OCI-LY7 (cell line): ENCODE measurements at regions not wholly inside any gene's neighbourhood (a gene's known extent, or its start where the extent isn't known, plus 50 kb on each side); places are given as distances from the start of the nearest gene placed in this dataset.
A peak's percentile ranks its signal among the peaks of the same experiment; 100 is the strongest.

Source experiments
- BruUV-seq: library from RNA; stranded (reverse); fragments of 400-500 nt; replicated peaks from 2 replicates; lab custom pipeline; 2021; lab: Mats Ljungman, UMichigan
- CTCF ChIA-PET: fragments of 300-600 bp; sonication (Branson Sonifier 250); formaldehyde crosslinking; loops from one replicate; lab custom pipeline; 2022; ENCODE audit warnings: antibody characterized with exemption; ENCODE audit not compliant: unreplicated experiment; lab: Charles Lee
- POLR2A ChIA-PET: fragments of 300-600 bp; sonication (Branson Sonifier 250); formaldehyde crosslinking; loops from one replicate; lab custom pipeline; 2022; ENCODE audit warnings: antibody characterized with exemption; lab: Charles Lee
- DNase-seq: peaks from one replicate; pipeline ENCODE4 v3.0.0-alpha.2; 2015; ENCODE audit warnings: low spot score
- H2AFZ ChIP-seq: fragments of 200-600 bp; sonication (generic), shearing (Covaris generic); 2 replicates; pipeline ENCODE4 v1.6.1; 2014; ENCODE audit warnings: mild to moderate bottlenecking, antibody characterized with exemption, low read length, moderate library complexity
- H3K27ac ChIP-seq: fragments of 200-600 bp; sonication (generic); 2 replicates; pipeline ENCODE4 v1.5.1; 2014; ENCODE audit warnings: mixed run types, low read depth, mild to moderate bottlenecking, moderate library complexity, low read length, inconsistent platforms; ENCODE audit not compliant: poor library complexity, severe bottlenecking
- H3K36me3 ChIP-seq: fragments of 200-600 bp; sonication (generic); 2 replicates; pipeline ENCODE4 v1.6.1; 2014; ENCODE audit warnings: mild to moderate bottlenecking, antibody characterized with exemption, low read length, moderate library complexity, mixed read lengths; ENCODE audit not compliant: insufficient read depth
- H3K4me1 ChIP-seq: fragments of 200-600 bp; sonication (generic); 2 replicates; pipeline ENCODE4 v1.5.1; 2014; ENCODE audit warnings: mild to moderate bottlenecking, low read length; ENCODE audit not compliant: insufficient read depth, poor library complexity, severe bottlenecking
- H3K4me2 ChIP-seq: fragments of 200-600 bp; sonication (generic); 2 replicates; pipeline ENCODE4 v1.6.1; 2014; ENCODE audit warnings: mild to moderate bottlenecking, low read length
- H3K4me3 ChIP-seq: fragments of 200-600 bp; sonication (generic); 2 replicates; pipeline ENCODE4 v1.5.1; 2014; ENCODE audit warnings: mild to moderate bottlenecking, low read depth, low read length; ENCODE audit not compliant: poor library complexity, severe bottlenecking
- H3K79me2 ChIP-seq: fragments of 200-600 bp; sonication (generic); 2 replicates; pipeline ENCODE4 v1.6.1; 2016; ENCODE audit warnings: low read depth, mild to moderate bottlenecking, low read length, moderate library complexity, mixed read lengths; ENCODE audit not compliant: insufficient read depth
- H3K9me2 ChIP-seq: fragments of 200-600 bp; sonication (generic); 2 replicates; pipeline ENCODE4 v1.6.1; 2016; ENCODE audit warnings: mild to moderate bottlenecking, low read length, mixed read lengths; ENCODE audit not compliant: insufficient read depth
- H3K9me3 ChIP-seq: fragments of 200-600 bp; sonication (generic); 2 replicates; pipeline ENCODE4 v1.6.1; 2014; ENCODE audit warnings: mild to moderate bottlenecking, mixed run types, low read length, mixed read lengths
- H4K20me1 ChIP-seq: fragments of 200-600 bp; sonication (generic); 2 replicates; pipeline ENCODE4 v1.6.1; 2014; ENCODE audit warnings: mild to moderate bottlenecking, antibody characterized with exemption, low read length, moderate library complexity, mixed read lengths; ENCODE audit not compliant: insufficient read depth
- CTCF ChIP-seq: fragments of 200-600 bp; sonication (generic); conservative IDR thresholded peaks from 2 replicates; pipeline ENCODE4 v1.5.1; 2014; ENCODE audit warnings: mild to moderate bottlenecking, antibody characterized with exemption, low read length, moderate library complexity, mixed read lengths
- EZH2phosphoT487 ChIP-seq: fragments of 200-600 bp; sonication (generic); IDR thresholded peaks from 2 replicates; pipeline ENCODE4 v1.6.1; 2018; ENCODE audit warnings: low read depth, borderline replicate concordance, mild to moderate bottlenecking, mixed run types, antibody characterized with exemption, low read length, moderate library complexity, mixed read lengths
- intact Hi-C: fragments of 100-400 bp; cut with micrococcal nuclease; formaldehyde crosslinking; loops from one replicate; pipeline ENCODE4 v1.10.0; 2022; ENCODE audit not compliant: unreplicated experiment

DNA sequence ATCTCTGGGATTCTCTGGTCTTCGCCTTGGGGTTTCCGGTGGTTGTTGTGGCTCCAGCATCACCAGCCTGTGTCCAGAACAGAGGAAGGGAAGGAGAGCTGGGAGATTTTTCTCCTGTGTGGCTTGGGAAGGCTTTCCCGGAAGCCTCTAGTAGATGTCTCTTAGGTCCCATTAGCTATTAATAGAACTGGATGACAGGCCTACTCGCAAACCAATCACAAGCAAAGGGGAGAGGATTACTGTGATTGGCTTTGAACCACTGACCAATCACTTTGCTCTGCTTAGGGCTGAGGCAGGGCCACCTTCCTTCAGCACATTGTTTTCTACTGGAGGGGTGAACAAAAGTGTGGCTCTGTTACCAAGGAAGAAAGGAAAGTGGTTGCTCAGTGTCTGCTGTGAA is 203.4 kb upstream of the SULF2 start:
- Histone ChIP-seq H3K79me2 (0 out of 2 replicates have a peak, but pooled peaks cover 3% of the 10 kb centered on the region), H3K9me2 (no peaks in the 10 kb centered on the region), H4K20me1 (no peaks in the 10 kb centered on the region), H3K4me2 (no peak overlapping the region), H3K27ac (no peak overlapping the region), H3K4me1 (peaks cover 28% of the 10 kb centered on the region), H3K36me3 (peaks cover 12% of the 10 kb centered on the region; the same call in 1 of the 2 replicates), H3K4me3 (no peak overlapping the region), H2AFZ (0 out of 2 replicates have a peak overlapping the region, but pooled peaks have one; percentile 23), H3K9me3 (peaks cover 16% of the 10 kb centered on the region)
- TF ChIP-seq EZH2phosphoT487 (no peak), CTCF (no peak)
- ChIA-PET CTCF (interaction anchor here (0.8 kb wide), 1 partner anchor 14 kb away, joined by 3 read pairs; no protein-coding TSS in a partner anchor), POLR2A (no interaction called here)
- intact Hi-C loops = no loop called here
- BruUV-seq = no TSS peak
- no peak for DNase-seq

DNA sequence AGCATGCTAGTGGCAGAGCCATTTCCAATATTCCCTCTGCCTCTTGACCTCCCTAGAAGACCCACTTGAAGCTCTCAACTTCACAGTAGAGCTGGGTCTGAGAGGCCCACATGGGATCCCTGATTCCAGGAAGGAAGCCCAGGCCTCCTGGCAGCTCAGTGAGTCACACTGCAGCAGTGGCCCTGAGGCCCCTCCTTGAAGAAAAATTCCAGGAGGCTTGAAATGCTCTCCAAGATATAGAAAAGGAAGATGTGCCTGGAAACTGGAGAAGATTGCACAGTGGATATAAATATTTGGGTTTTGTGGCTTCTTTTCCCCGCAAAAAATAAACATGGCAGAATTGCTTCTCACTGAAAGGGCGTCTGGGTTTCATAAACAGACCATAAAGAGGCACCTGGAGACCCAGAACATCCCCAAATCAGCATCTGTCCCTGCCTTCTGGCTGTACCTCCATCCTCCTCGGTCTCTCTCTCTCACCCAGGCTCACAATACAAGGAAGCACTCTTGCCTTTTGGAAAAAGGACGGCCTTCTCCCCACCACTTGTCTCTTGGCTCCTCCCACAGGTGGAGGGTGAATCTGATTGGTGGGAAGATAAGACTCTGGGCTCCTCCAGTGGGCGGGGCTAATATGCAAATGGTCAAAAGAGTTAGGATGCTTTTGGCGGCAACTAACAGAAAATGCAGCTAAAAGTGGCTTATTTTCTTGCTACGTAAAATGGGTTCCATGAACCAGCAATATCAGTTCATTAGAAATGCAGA is 200.0 kb upstream of the SULF2 start:
- no peaks in the 10 kb centered on the region; the same call in 1 of the 2 replicates for H3K9me3 ChIP-seq
- peak overlapping the region; percentile 53 for H3K27ac ChIP-seq
- peak overlapping the region; percentile 38; the same call in 1 of the 2 replicates for H3K4me2 ChIP-seq
- H3K4me1 ChIP-seq = peaks cover 58% of the 10 kb centered on the region
- CTCF ChIA-PET = no interaction called here
- POLR2A ChIA-PET = interaction anchor here (0.9 kb wide), 1 partner anchor 14 kb away, joined by 3 read pairs; no protein-coding TSS in a partner anchor
- DNase-seq = peak; percentile 63
- H3K79me2 ChIP-seq = 0 out of 2 replicates have a peak, but pooled peaks cover 3% of the 10 kb centered on the region
- H3K9me2 ChIP-seq = no peaks in the 10 kb centered on the region
- H4K20me1 ChIP-seq = no peaks in the 10 kb centered on the region
- TF ChIP-seq CTCF (no peak), EZH2phosphoT487 (no peak)
- no TSS peak for BruUV-seq
- peaks cover 6% of the 10 kb centered on the region; the same call in 1 of the 2 replicates for H3K36me3 ChIP-seq
- peak overlapping the region; percentile 18; the same call in 1 of the 2 replicates for H2AFZ ChIP-seq
- intact Hi-C loops = no loop called here
- H3K4me3 ChIP-seq = no peak overlapping the region
